ENCODE measurements at regions not wholly inside any gene's neighbourhood (a gene's known extent, or its start where the extent isn't known, plus 50 kb on each side); places are given as distances from the start of the nearest gene placed in this dataset.

- TF ChIP-seq GABPA (IDR thresholded peaks at IDR 0.05; ENCODE audit: low read depth): no peak
- TF ChIP-seq POLR2AphosphoS5 (IDR thresholded peaks at IDR 0.05; ENCODE audit: low read depth): no peak
- no peak for TF ChIP-seq CTCF (IDR thresholded peaks at IDR 0.05; ENCODE audit: insufficient read depth, low read length)
- TF ChIP-seq, protein P1, sequence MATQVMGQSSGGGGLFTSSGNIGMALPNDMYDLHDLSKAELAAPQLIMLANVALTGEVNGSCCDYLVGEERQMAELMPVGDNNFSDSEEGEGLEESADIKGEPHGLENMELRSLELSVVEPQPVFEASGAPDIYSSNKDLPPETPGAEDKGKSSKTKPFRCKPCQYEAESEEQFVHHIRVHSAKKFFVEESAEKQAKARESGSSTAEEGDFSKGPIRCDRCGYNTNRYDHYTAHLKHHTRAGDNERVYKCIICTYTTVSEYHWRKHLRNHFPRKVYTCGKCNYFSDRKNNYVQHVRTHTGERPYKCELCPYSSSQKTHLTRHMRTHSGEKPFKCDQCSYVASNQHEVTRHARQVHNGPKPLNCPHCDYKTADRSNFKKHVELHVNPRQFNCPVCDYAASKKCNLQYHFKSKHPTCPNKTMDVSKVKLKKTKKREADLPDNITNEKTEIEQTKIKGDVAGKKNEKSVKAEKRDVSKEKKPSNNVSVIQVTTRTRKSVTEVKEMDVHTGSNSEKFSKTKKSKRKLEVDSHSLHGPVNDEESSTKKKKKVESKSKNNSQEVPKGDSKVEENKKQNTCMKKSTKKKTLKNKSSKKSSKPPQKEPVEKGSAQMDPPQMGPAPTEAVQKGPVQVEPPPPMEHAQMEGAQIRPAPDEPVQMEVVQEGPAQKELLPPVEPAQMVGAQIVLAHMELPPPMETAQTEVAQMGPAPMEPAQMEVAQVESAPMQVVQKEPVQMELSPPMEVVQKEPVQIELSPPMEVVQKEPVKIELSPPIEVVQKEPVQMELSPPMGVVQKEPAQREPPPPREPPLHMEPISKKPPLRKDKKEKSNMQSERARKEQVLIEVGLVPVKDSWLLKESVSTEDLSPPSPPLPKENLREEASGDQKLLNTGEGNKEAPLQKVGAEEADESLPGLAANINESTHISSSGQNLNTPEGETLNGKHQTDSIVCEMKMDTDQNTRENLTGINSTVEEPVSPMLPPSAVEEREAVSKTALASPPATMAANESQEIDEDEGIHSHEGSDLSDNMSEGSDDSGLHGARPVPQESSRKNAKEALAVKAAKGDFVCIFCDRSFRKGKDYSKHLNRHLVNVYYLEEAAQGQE (IDR thresholded peaks at IDR 0.05; ENCODE audit: insufficient replicate concordance, low read depth): no peak
Measured at GRCh38 chr6:147924598-147924997, 416.1 kb downstream of the SAMD5 start.

Data from HL-60 (cell line).